ENCODE measurements at regions not wholly inside any gene's neighbourhood (a gene's known extent, or its start where the extent isn't known, plus 50 kb on each side); places are given as distances from the start of the nearest gene placed in this dataset.

DNA sequence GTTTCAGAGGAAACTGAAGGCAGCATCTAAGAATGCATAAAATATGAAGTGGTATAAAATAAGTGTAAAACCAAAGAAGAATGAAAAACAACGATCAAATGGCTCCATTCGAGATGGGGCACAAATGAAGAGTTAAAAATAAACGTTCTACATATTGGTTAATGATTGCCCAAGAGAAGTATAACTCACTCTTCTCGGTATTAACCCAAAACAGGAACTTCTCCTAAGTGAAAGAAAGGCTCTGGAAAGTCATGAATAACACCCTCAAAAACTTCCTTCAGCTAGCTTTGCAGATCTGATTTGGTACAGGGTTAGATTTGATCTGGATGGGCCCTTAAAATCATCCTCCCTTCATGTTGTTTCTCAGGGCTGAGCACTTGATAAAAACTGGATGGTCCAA, 94.3 kb upstream of the ADO start:
- no peak for DNase-seq (ENCODE audit: low read depth in 2 of 2)

GRCh38 chr10:62715383-62715782, 89.1 kb upstream of the ADO start:
- no peak for DNase-seq (ENCODE audit: low read depth in 2 of 2)

DNA sequence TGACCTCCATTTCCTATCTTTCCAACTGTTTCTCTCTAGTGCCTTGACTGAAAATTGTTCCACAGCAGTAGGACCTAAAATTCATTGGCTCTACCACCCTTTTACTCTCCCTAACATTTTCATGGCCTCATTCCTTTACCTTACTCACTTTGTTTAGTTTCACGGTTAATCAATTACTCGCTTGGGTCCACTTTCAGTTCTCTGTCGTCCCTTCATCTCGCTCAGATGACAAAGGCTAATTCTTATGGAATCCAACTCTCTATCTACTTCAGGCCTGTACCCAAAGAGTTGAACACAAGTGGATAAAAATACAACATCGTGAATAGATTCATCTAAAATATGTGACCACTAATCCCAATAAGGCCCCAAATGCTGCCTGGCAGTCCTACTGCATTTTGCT, 85.9 kb upstream of the ADO start:
- no peak for DNase-seq (ENCODE audit: low read depth in 2 of 2)

- no peak for DNase-seq (ENCODE audit: low read depth in 2 of 2)
These were observed 85.5 kb upstream of the ADO start for GRCh38 chr10:62719061-62719460.

DNA sequence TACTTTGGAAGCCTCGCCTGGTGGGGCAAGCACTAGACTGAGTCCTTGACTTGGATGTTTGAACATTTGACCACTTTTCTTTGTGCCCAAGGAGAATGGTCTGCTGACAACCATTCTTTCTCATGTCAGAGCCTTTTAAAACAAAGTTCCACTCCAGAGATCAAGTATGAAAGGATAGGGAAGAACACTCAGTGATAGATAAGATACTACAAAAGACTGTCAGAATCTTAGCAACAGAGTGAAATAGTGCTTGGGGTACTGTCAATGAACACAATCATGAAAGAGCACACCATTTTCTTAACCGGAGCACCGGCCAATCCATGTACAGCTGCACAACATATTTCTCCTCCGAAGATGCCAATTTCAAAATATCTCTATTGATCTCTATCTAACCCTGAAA, 82.8 kb upstream of the ADO start:
- no peak for DNase-seq (ENCODE audit: low read depth in 2 of 2)

- DNase-seq (ENCODE audit: low read depth in 2 of 2), result no peak
These were observed 81.1 kb upstream of the ADO start for GRCh38 chr10:62723375-62723774.

GRCh38 chr10:62724465-62724864, 80.1 kb upstream of the ADO start:
- DNase-seq (ENCODE audit: low read depth in 2 of 2), result peak in 1 of 2 donors; percentile 30

GRCh38 chr10:62726142-62726541, 78.4 kb upstream of the ADO start:
- peak; percentile 64 to 67 for DNase-seq (ENCODE audit: low read depth in 2 of 2)

GRCh38 chr10:62726638-62727037, 77.9 kb upstream of the ADO start:
- no peak for DNase-seq (ENCODE audit: low read depth in 2 of 2)

- no peak for DNase-seq (ENCODE audit: low read depth in 2 of 2)
These were observed 76.6 kb upstream of the ADO start for GRCh38 chr10:62727934-62728333.

GRCh38 chr10:62728479-62728878, 76.0 kb upstream of the ADO start:
- DNase-seq (ENCODE audit: low read depth in 2 of 2), result no peak

DNA sequence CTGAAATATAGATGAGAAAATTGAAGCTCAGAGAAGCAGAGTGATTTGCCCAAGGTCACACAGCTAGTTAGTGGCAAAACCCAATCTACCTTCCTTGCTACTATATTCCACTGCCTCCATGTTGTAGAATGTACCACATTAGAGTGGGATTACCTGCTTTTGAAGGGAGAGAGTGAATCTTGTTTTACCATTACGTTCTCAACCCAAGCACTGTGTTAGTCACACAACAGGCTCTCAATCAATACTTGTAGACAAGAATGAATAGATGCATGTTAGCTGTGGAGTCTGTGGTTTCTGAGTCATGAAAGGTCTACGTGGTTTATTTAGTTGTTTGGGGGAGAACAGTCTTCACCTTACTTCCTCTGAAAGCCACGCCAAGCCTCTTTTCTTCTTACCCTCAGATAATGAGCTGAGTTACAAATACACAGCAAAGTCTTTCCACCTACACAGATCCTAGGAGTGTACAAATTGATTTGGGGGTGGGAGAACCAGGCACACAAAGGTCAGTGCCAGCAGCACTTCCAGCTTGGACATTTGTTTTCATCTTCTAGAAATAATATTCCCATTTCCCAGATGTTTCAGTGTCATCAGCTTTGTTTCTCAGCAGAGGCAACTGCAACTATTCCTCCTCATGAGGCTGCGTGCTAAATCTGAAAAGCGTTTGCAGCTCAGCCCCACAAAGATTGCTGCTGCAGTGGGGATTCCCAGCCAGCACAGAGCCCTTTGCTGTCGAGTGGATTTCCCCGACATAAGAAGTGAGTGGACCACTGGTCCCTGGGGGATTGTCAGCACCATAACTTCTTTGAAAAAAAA, 71.5 kb upstream of the ADO start:
- DNase-seq (ENCODE audit: low read depth in 2 of 2), result peak in 1 of 2 donors; percentile 40

DNA sequence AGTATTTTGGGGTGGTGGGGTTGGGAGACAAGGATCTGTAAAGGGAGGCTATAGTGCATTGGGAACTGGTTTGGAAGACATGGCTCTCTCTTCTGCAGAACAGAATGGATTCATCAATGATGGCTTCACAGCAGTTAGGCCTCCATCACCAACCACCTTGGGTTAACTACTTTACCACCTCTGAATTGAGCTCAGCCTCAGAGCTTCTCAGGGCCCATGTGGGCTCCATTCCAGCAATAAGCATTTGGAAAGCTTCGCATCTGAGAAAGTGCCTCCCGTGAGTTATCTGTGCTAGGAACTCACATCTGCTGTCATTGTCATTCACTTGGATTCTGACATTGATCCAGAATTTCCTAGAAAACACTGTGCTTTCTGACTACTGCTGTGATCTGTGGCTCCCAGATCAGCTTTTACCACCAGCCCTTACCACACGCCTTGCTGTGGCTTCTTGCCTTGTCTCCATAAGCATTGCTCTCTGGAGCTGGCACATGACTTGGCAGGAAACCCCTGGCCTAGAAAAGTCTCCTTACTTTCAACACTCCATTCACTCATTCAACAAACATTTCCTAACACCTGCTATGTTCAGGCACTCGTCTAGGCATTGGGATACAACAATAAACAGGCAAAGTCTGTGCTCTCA, 70.7 kb upstream of the ADO start:
- no peak for DNase-seq (ENCODE audit: low read depth in 2 of 2)

GRCh38 chr10:62734781-62735463, 69.6 kb upstream of the ADO start:
- DNase-seq (ENCODE audit: low read depth in 2 of 2), result no peak

- DNase-seq (ENCODE audit: low read depth in 2 of 2), result no peak
These were observed 68.9 kb upstream of the ADO start for GRCh38 chr10:62735464-62736167.

- no peak for DNase-seq (ENCODE audit: low read depth in 2 of 2)
These were observed 68.4 kb upstream of the ADO start for GRCh38 chr10:62736168-62736546.

GRCh38 chr10:62738916-62739315, 65.6 kb upstream of the ADO start:
- no peak for DNase-seq (ENCODE audit: low read depth in 2 of 2)

- no peak for DNase-seq (ENCODE audit: low read depth in 2 of 2)
These were observed 63.4 kb upstream of the ADO start for GRCh38 chr10:62740885-62741745.

DNA sequence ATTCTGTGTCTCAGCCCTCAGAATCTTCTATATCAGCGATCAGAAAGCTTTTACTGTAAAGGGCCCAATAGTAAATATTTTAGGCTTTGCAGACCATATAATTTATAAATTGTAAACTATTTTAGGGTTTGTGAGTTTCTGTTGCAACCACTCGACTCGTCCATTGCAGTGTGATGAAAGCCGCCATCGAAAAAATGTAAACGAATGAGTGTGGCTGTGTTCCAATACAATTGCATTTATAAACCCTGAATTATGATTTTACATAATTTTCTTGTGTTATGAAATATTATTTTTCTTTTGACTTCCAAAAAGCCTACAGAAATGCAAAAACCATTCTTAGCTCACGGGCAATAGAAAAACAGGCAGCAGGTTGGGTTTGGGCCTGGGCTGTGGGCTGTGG, 62.5 kb upstream of the ADO start:
- DNase-seq (ENCODE audit: low read depth in 2 of 2), result no peak

DNA sequence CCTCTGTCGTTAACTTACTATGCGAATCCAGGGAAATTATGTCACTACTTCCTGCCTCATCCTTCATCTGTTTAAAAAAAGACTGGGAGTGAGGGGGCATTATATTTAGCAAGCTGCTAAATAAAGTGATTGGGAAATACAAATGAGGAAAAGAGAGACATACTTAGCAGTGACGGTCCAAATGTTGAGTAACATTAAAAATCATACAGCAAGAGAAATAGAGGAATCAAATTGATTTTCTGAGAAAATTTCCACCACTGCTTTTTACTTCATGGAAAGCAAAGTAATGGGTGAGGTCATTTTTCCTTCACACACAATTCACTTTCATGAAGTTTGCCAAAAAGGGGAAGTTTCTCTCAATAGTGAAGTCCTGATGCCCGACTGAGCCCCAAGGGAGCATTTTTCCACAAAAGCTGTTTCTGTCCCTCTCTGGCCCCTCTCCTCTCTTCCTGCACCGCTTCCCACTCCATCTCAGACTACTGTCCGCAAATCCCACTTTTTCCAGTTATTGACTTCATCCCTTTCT, 61.9 kb upstream of the ADO start:
- no peak for DNase-seq (ENCODE audit: low read depth in 2 of 2)

GRCh38 chr10:62744136-62744535, 60.4 kb upstream of the ADO start:
- no peak for DNase-seq (ENCODE audit: low read depth in 2 of 2)

Measured in stimulated activated CD4-positive, alpha-beta T cell treated with anti-CD3 and anti-CD28 coated beads, Interleukin-15, amount 100 ng/mL, for 48 hours (primary cell).